Fibroblast of mammary gland (primary cell): ENCODE measurements at regions not wholly inside any gene's neighbourhood (a gene's known extent, or its start where the extent isn't known, plus 50 kb on each side); places are given as distances from the start of the nearest gene placed in this dataset.

Experiments used
- DNase-seq: peaks from one replicate; pipeline ENCODE4 v3.0.0-alpha.2; 2010; ENCODE audit warnings: low read depth
- H3K4me3 ChIP-seq: 2 replicates; pipeline ENCODE4 v1.5.1; 2011; ENCODE audit warnings: low read depth, mild to moderate bottlenecking, low read length, moderate library complexity; ENCODE audit not compliant: control insufficient read depth
- TF ChIP-seq, protein P1 (sequence below): conservative IDR thresholded peaks from 2 replicates; pipeline ENCODE4 v1.5.1; 2011; ENCODE audit warnings: low read depth, low read length, inconsistent platforms; ENCODE audit not compliant: control insufficient read depth, insufficient read depth

DNA sequence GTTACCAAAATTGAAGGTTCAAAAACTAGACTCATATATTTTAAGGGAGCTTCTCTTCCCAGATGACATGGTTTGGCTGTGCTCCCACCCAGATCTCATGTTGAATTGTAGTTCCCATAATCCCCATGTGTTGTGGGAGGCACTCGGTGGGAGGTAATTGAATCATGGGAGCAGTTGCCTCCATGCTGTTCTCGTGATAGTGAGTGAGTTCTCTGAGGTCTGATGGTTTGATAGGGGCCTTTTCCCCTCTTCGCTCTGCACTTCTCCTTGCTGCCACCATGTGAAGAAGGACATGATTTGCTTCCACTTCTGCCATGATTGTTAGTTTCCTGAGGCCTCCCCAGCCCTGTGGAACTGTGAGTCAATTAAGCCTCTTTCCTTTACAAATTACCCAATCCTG, 140.1 kb downstream of the MAIP1 start:
- DNase-seq: no peak
- TF ChIP-seq, protein P1, sequence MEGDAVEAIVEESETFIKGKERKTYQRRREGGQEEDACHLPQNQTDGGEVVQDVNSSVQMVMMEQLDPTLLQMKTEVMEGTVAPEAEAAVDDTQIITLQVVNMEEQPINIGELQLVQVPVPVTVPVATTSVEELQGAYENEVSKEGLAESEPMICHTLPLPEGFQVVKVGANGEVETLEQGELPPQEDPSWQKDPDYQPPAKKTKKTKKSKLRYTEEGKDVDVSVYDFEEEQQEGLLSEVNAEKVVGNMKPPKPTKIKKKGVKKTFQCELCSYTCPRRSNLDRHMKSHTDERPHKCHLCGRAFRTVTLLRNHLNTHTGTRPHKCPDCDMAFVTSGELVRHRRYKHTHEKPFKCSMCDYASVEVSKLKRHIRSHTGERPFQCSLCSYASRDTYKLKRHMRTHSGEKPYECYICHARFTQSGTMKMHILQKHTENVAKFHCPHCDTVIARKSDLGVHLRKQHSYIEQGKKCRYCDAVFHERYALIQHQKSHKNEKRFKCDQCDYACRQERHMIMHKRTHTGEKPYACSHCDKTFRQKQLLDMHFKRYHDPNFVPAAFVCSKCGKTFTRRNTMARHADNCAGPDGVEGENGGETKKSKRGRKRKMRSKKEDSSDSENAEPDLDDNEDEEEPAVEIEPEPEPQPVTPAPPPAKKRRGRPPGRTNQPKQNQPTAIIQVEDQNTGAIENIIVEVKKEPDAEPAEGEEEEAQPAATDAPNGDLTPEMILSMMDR: no peak
- H3K4me3 ChIP-seq: no peak overlapping the region

DNA sequence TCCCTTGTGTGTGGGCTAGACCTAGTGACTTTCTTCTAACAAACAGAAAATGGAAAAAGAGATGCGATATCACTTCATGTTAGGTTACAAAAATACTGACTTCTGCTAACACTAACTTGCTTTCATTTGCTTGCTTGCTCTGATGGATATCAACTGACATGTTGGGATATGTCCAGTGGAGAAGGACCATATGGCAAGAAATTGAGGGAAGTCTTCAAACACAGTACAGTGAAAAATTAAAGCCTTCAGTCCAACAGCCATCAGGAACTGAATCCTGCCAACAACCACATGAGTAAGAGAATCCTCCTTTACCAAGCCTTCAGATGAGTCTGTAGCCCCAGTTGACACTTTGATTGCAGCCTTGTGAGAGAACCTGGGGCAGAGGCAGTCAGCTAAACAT, 143.9 kb downstream of the MAIP1 start:
- TF ChIP-seq, protein P1: no peak
- DNase-seq: no peak
- no peak overlapping the region for H3K4me3 ChIP-seq

DNA sequence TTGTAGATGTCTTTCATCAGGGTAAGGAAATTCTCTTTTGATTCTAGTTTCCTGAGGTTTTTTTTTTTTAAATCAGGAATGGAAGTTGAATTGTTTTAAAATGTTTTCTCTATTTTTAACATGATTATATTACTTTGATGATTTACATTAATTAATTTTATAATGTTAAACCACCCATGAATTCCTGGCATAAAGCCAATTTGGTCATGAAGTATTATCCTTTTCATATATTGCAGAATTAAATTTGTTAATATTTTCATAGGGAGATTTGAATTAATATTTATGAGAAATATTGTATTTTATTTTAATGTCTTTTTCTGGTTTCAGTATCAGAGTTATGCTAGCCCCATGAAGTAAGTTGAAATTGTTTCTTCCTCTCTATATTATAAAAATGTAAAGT, 144.6 kb downstream of the MAIP1 start:
- DNase-seq: no peak
- H3K4me3 ChIP-seq: no peak overlapping the region
- TF ChIP-seq, protein P1: no peak

DNA sequence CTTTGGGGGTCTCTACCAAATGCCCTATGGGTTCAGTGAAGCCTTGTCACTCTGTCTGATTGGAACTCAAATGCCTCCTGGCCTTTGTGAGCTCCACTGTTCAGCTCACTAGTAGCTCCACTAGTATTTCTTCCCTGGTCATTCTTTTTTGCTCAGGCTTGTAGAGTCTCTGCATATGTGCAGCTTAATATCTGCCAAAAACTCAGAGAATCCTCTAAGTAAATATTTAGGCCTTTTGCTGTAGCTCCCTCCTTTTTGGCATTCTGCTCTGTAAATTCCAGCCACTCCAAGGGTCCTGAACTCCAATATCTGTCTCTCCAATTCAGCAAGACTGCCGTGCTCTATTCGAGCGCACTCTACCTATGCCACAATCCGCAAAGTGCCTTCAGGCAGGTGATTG, 146.5 kb downstream of the MAIP1 start:
- no peak for DNase-seq
- TF ChIP-seq, protein P1: no peak
- H3K4me3 ChIP-seq: no peak overlapping the region

DNA sequence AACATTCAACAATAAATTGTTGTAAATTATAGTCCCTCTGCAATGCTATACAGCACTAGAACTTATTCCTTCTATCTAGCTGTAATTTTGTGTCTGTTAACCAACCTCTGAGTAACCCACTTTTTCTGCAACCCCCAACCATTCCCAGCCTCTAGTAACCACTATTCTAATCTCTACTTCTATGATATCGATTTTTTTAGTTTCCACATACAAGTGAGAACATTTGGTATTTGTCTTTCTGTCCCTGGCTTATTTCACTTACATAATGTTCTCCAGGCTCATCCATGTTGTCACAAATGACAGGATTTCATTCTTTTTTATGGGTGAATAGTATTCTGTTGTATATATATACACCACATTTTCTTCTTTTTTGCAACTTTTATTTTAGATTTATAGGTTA, 147.6 kb downstream of the MAIP1 start:
- TF ChIP-seq, protein P1: no peak
- DNase-seq: no peak
- H3K4me3 ChIP-seq: no peak overlapping the region

DNA sequence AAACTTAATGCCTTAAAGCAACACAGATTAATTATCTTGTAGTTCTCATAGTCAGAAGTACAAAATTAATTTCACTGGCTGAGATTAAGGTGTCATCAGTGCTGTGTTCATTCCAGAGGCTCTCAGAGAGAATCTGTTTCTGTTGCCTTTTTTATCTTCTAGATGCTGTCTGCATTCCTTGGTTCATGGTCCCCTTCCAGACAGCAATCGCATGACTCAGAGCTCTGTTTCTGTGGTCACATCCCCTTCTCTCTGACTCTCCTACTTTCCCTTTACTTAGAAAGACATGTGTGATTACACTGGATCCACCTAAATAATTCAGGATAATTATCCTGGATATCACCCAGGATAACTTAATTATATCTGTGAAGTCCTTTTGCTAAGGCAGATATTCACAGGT, 148.6 kb downstream of the MAIP1 start:
- peak; percentile 59 for DNase-seq
- TF ChIP-seq, protein P1: no peak
- H3K4me3 ChIP-seq: no peak overlapping the region

DNA sequence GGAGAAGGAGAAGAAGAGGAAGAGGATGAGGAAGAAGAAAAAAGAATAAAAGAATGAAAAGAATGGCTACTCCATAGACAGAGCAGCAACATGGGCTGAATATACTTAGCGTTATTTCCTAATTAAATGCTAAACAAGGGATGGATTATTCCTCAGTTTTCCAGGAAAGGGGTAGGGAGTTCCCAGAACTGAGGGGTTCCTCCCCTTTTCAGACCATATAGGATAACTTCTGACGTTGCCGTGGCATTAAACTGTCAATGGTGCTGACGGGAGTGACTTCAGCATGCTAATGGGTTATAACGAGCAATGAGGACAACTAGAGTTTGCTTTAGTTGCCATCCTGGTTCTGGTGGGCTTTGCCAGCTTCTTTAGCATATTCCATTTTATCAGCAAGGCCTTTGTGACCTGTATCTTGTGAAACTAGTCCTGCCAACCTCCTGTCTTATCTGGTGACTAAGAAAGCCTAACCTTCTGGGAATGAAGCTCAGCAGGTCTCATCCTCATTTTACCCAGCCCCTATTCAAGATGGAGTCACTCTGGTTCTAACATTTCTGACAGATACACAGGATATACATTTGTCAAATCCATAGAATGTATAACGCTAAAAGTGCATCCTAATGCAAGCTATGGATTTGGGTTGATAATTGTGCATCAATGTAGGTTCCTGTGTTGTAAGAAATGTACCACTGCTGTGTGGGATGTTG, 152.3 kb downstream of the MAIP1 start:
- no peak for DNase-seq

More for the DNA sequence above, 152.3 kb downstream of the MAIP1 start:
- TF ChIP-seq, protein P1: no peak
- H3K4me3 ChIP-seq: no peak overlapping the region
